Fibroblast of the conjunctiva (primary cell): ENCODE measurements at regions not wholly inside any gene's neighbourhood (a gene's known extent, or its start where the extent isn't known, plus 50 kb on each side); places are given as distances from the start of the nearest gene placed in this dataset.
"Not testable (repeated sequence)": the region's sequence is repeated elsewhere in the genome, so short reads cannot be mapped to it uniquely, and the experiment has no call there.

ENCODE experiments used
- DNase-seq: peaks from one replicate; pipeline ENCODE4 v3.0.0-alpha.2; 2010; ENCODE audit warnings: low read depth

GRCh38 chr12:97713270-97713669 lies 250.7 kb downstream of the RMST start:
- DNase-seq, result no peak

- no peak for DNase-seq
Observed at GRCh38 chr12:97714107-97714563, 251.5 kb downstream of the RMST start.

GRCh38 chr12:97716356-97716755 lies 253.8 kb downstream of the RMST start:
- DNase-seq, result no peak

GRCh38 chr12:97723801-97724200 lies 261.2 kb downstream of the RMST start:
- not testable (repeated sequence) for DNase-seq

GRCh38 chr12:97745406-97746101 lies 282.9 kb downstream of the RMST start:
- DNase-seq, result no peak

GRCh38 chr12:97748298-97748697 lies 285.7 kb downstream of the RMST start:
- DNase-seq, result no peak

- DNase-seq, result no peak
Observed at GRCh38 chr12:97751704-97752103, 289.1 kb downstream of the RMST start.

GRCh38 chr12:97752129-97752528 lies 289.5 kb downstream of the RMST start:
- DNase-seq, result no peak

- no peak for DNase-seq
Observed at GRCh38 chr12:97753332-97753731, 290.7 kb downstream of the RMST start.

GRCh38 chr12:97754306-97754705 lies 291.7 kb downstream of the RMST start:
- DNase-seq, result no peak

GRCh38 chr12:97756066-97756666 lies 293.6 kb downstream of the RMST start:
- no peak for DNase-seq

- no peak for DNase-seq
Observed at GRCh38 chr12:97756741-97757140, 294.1 kb downstream of the RMST start.

- DNase-seq, result no peak
Observed at GRCh38 chr12:97757481-97758193, 295.0 kb downstream of the RMST start.

- no peak for DNase-seq
Observed at GRCh38 chr12:97758194-97758501, 295.5 kb downstream of the RMST start.

- DNase-seq, result no peak
Observed at GRCh38 chr12:97758586-97758985, 296.0 kb downstream of the RMST start.

- no peak for DNase-seq
Observed at GRCh38 chr12:97760601-97761000, 298.0 kb downstream of the RMST start.

- no peak for DNase-seq
Observed at GRCh38 chr12:97763113-97763512, 300.5 kb downstream of the RMST start.

GRCh38 chr12:97764700-97765099 lies 302.1 kb downstream of the RMST start:
- no peak for DNase-seq

GRCh38 chr12:97767347-97767746 lies 304.7 kb downstream of the RMST start:
- no peak for DNase-seq

- no peak for DNase-seq
Observed at GRCh38 chr12:97778111-97778510, 315.5 kb downstream of the RMST start.

- DNase-seq, result no peak
Observed at GRCh38 chr12:97781342-97781741, 318.7 kb downstream of the RMST start.

GRCh38 chr12:97784904-97785303 lies 322.3 kb downstream of the RMST start:
- no peak for DNase-seq

GRCh38 chr12:97790281-97790680 lies 327.7 kb downstream of the RMST start:
- DNase-seq, result no peak
